ENCODE measurements at regions not wholly inside any gene's neighbourhood (a gene's known extent, or its start where the extent isn't known, plus 50 kb on each side); places are given as distances from the start of the nearest gene placed in this dataset.
"Not testable (repeated sequence)": the region's sequence is repeated elsewhere in the genome, so short reads cannot be mapped to it uniquely, and the experiment has no call there.

DNA sequence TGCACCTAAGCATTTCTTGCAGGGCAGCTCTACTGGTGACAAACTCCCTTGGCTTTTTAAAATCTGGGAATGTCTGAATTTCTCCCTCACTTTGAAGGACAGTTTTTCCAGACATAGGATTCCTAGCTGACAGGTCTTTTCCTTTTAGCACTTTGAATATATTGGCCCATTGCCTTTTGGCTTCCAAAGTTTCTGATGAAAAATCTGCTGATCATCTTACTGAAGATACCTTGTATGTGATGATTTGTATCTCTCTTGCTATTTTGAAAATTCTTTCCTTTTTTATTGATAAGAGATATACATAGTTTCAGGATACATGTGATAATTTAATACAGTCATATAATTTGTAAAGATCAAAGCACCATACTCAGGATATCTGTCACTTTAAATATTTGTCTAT lies 211.1 kb downstream of the ZIC5 start:
- H3K27me3 ChIP-seq, result no peaks in the 10 kb centered on the region
- no peak overlapping the region for H3K4me3 ChIP-seq
- DNase-seq, result no peak
- no peak overlapping the region for H3K27ac ChIP-seq
- no peaks in the 10 kb centered on the region for H3K9me3 ChIP-seq (replicated peaks)
- no peaks in the 10 kb centered on the region for H3K36me3 ChIP-seq
- H3K4me1 ChIP-seq, result no peaks in the 10 kb centered on the region

DNA sequence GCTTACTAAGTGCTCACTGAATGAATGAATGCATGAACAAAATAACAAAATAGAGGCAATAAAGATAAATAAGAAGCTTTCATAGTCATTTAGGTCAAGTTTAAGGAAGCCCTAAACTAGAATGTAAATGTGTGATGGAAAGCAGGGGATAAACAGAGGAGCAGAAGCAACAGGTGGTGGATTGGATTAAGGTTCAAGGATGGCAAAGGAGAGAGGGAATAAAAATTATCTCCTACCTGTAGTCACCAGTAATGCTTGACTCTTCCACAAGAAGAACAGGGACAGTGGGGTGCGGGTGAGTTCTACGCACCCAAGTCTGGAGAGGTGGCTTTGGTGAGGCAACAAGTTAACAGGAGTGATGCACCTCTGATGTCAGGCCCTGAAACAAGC lies 212.4 kb downstream of the ZIC5 start:
- no peak for DNase-seq
- Histone ChIP-seq H3K9me3 (replicated peaks) (no peaks in the 10 kb centered on the region), H3K27me3 (no peaks in the 10 kb centered on the region), H3K27ac (no peak overlapping the region), H3K36me3 (no peaks in the 10 kb centered on the region), H3K4me3 (no peak overlapping the region), H3K4me1 (no peaks in the 10 kb centered on the region)

DNA sequence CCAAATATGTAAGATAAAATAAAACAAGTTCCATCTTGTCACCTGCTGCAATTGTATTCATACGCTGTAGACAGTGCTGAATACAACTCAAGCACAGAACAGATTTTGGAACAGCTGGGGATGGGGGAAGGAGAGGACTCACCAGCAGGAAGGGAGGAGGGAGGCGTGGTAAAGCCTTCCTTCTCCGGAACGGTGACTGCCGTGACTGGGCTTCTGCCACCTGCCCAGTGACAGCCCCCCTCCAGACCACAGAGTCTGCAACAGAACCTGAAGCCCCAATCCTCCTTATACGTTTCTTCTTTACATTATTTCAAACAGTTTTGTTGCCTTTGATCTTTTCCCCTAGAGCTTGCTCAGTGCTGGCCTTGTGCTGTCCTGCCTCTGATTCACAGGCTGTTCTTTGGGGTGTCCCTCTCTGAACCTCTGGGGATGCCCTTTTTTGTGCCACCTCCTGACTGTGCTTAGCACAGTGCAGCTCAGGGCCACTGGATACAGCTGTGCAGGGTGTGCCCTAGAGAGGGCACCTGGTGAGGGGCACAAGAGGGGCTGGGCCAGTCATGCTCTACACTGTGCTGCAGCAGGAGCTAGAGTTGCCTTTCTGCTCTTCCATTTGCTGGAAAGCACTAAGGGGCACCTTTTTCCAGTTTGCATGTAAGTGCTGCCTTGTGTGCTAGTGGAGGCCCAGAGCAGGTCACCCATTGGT lies 213.0 kb downstream of the ZIC5 start:
- Histone ChIP-seq H3K9me3 (replicated peaks) (no peaks in the 10 kb centered on the region), H3K4me3 (no peak overlapping the region), H3K36me3 (no peaks in the 10 kb centered on the region), H3K4me1 (no peaks in the 10 kb centered on the region), H3K27ac (no peak overlapping the region), H3K27me3 (no peaks in the 10 kb centered on the region)
- DNase-seq, result no peak

DNA sequence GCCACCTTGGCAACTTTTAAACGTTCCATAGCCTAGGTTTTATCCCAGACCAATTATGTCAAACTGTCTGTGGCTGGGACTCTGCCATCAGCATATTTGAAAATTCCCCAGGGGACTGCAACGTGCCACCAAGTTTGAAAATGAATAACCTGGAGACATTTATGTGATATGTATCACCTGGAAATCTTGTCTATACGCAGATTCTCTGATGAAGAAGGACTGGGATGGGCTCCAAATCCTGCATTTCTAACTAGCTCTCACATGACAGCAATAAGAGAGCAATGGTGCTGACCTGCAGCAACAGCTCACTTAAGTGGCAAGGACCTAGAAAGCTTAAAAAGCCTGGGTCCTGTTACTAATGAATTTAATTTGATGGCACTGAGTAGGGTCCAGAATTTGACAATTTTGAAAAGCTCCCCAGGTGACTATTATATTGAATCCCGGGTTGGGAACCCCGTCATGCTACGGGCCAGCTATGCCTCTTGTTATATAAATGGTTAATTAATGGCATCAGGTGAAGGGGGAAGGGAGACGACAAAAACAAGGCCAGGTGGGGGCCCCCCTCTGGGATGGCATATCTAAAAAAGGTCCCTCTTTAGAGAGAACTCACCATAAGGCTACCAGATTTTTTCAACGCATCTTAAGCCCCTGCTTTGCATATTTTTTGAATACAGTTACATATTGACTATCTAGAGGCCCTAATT lies 213.7 kb downstream of the ZIC5 start:
- Histone ChIP-seq H3K27ac (no peak overlapping the region), H3K4me3 (no peak overlapping the region), H3K9me3 (replicated peaks) (no peaks in the 10 kb centered on the region), H3K4me1 (no peaks in the 10 kb centered on the region), H3K27me3 (no peaks in the 10 kb centered on the region), H3K36me3 (no peaks in the 10 kb centered on the region)
- no peak for DNase-seq

DNA sequence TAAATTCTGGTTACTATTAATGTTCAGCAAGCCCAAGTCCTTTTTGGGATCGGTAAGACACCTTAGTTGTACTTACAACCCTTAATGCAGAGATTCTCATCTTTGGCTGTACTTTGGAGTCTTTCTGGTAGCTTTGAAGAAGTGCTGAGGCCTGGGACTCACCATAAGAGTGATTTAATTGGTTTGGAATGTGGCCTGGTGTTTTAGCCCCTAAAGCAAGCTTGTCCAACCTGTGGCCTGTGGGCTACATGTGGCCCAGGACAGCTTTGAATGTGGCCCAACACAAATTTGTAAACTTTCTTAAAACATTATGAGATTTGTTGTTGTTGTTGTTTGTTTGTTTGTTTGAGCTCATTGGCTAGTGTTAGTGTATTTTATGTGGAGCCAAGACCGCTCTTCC lies 215.3 kb downstream of the ZIC5 start:
- Histone ChIP-seq H3K4me1 (no peaks in the 10 kb centered on the region), H3K27ac (no peak overlapping the region), H3K9me3 (replicated peaks) (no peaks in the 10 kb centered on the region), H3K27me3 (no peaks in the 10 kb centered on the region), H3K4me3 (no peak overlapping the region), H3K36me3 (no peaks in the 10 kb centered on the region)
- DNase-seq, result no peak

DNA sequence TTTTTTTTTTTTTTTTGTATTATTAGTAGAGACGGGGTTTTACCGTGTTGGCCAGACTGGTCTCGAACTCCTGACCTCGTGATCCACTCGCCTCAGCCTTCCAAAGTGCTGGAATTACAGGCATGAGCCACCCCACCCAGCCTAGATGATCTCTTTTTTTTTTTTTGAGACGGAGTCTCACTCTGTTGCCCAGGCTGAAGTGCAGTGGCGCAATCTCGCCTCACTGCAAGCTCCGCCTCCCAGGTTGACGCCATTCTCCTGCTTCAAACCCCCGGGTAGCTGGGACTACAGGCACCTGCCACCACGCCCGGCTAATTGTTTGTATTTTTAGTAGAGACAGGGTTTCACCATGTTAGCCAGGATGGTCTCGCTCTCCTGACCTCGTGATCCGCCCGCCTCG lies 216.8 kb downstream of the ZIC5 start:
- not testable (repeated sequence) for H3K27me3 ChIP-seq; DNase-seq; H3K27ac ChIP-seq; H3K4me3 ChIP-seq; H3K4me1 ChIP-seq; H3K36me3 ChIP-seq; H3K9me3 ChIP-seq (replicated peaks)

DNA sequence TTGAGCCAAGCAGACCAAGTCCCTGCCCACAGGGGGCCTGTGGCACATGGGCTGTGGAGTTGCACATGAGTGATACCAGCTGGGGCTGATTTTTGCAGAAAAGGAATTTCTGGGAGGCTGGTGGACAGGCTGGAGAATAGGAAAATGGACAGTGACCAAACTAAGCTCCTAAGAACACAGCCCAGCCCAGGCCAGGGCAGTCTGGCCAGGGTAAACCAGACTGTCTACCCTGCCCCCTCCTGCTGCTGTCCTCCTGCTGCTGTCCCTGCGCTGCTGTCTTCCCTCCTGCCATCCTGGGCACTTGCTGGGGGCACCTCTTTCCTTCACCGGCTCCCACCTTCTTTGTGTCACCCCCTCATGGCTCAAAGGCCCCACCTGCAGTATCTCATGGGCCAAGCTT lies 219.2 kb downstream of the ZIC5 start:
- no peaks in the 10 kb centered on the region for H3K36me3 ChIP-seq
- no peaks in the 10 kb centered on the region for H3K27me3 ChIP-seq
- no peak overlapping the region for H3K4me3 ChIP-seq
- no peak overlapping the region for H3K27ac ChIP-seq
- H3K9me3 ChIP-seq (replicated peaks), result no peaks in the 10 kb centered on the region
- H3K4me1 ChIP-seq, result no peaks in the 10 kb centered on the region
- DNase-seq, result no peak

DNA sequence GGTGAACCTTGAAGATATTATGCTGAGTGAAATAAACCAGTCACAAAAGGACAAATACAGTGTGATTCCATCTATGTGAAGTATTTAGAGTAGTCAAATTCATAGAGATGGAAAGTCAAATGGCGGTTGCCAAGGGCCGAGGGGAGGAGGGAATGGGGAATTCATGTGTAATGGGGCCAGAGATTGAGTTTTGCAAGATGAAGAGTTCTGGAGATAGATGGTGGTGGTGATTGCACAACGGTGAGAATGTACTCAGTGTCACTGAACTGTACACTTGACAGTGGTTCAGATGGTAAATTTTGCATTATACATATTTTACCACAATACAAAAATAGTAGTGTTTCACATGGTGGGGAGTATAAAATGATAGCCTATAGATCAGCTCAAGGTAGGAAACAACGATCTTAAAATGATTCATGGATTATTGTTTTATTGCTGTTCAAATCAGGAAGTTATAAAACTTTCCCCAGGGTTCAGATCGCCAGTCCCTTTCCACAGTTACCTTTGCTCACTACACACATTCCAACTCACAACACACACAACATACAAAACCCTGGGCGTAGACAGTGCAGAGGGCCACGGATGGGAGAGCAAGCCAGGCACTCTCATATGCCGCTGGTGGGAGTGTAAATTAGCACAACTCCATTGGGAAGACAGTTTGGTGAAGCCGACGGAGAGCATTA lies 219.9 kb downstream of the ZIC5 start:
- Histone ChIP-seq H3K4me1 (no peaks in the 10 kb centered on the region), H3K27me3 (no peaks in the 10 kb centered on the region), H3K36me3 (no peaks in the 10 kb centered on the region), H3K4me3 (no peak overlapping the region), H3K9me3 (replicated peaks) (no peaks in the 10 kb centered on the region), H3K27ac (no peak overlapping the region)
- no peak for DNase-seq

DNA sequence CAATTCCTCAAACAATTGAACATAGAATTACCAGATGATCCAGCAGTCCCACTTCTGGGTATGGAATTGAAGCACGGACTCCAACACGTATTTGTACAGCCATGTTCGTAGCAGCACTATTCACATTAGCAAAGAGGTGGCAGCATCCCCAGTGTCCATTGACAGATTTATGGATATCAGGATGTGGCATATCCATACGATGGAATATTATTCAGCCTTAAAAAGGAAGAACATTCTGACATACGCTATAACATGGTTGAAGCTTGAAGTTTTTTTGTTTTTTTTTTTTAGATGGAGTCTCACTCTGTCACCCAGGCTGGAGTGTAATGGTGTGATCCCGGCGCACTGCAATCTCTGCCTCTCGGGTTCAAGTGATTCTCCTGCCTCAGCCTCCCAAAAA lies 220.6 kb downstream of the ZIC5 start:
- no peak for DNase-seq
- Histone ChIP-seq H3K4me1 (no peaks in the 10 kb centered on the region), H3K9me3 (replicated peaks) (no peaks in the 10 kb centered on the region), H3K4me3 (no peak overlapping the region), H3K27me3 (no peaks in the 10 kb centered on the region), H3K27ac (no peak overlapping the region), H3K36me3 (no peaks in the 10 kb centered on the region)

DNA sequence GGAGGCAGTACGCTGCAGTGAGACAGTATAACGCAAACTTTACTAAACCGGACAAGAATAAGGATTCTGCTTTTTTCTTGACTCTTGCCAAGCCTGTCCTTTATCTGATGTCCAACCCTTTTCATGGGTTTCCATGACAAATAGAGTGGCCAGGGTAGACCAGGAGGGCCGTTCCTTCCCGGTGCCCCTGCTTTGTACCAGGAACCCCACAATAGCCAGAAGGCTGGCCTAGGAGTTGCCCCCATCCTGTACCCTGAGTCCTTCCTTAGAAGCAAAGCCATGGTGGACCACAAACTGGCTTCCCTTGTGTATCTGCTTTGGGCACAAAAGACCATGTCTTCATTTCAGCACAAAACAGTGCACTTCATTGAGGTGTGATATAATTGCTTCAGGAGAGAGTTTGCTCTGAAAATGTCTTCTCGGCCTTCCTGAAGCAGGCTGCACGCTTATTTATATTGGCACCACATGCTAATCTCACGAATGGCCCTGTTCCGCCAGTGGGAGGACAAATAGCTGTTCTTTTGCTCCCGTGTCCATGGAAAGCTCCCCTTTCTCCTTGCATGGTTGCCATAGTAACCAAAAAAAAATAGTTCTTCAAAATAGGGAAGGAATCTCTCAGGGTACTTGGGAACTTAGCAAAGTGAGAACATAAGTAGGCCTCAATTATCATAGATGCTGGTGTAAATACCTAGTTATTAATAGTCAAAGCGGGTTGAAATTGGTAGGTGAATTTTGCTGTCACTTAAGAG lies 222.1 kb downstream of the ZIC5 start:
- no peaks in the 10 kb centered on the region for H3K4me1 ChIP-seq
- no peaks in the 10 kb centered on the region for H3K36me3 ChIP-seq
- H3K27me3 ChIP-seq, result no peaks in the 10 kb centered on the region
- DNase-seq, result no peak
- H3K4me3 ChIP-seq, result no peak overlapping the region
- H3K9me3 ChIP-seq (replicated peaks), result no peaks in the 10 kb centered on the region
- H3K27ac ChIP-seq, result no peak overlapping the region

DNA sequence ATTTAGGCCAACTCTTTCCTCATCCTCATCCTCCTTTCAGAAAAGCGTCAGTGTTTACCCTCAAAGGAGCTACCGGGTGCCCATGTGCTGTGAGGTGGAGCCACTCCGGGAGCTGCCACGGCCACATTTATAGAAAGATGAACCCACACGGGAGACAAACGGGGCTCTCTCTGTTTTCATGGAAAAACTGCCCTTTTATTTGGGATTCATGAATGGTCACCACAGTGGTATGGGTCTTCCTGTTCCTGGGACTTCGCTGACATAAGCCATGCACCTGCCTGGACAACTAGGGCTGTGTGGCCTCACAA lies 224.2 kb downstream of the ZIC5 start:
- Histone ChIP-seq H3K27ac (no peak overlapping the region), H3K9me3 (replicated peaks) (no peaks in the 10 kb centered on the region), H3K27me3 (no peaks in the 10 kb centered on the region), H3K36me3 (no peaks in the 10 kb centered on the region), H3K4me3 (no peak overlapping the region), H3K4me1 (no peaks in the 10 kb centered on the region)
- DNase-seq, result no peak

DNA sequence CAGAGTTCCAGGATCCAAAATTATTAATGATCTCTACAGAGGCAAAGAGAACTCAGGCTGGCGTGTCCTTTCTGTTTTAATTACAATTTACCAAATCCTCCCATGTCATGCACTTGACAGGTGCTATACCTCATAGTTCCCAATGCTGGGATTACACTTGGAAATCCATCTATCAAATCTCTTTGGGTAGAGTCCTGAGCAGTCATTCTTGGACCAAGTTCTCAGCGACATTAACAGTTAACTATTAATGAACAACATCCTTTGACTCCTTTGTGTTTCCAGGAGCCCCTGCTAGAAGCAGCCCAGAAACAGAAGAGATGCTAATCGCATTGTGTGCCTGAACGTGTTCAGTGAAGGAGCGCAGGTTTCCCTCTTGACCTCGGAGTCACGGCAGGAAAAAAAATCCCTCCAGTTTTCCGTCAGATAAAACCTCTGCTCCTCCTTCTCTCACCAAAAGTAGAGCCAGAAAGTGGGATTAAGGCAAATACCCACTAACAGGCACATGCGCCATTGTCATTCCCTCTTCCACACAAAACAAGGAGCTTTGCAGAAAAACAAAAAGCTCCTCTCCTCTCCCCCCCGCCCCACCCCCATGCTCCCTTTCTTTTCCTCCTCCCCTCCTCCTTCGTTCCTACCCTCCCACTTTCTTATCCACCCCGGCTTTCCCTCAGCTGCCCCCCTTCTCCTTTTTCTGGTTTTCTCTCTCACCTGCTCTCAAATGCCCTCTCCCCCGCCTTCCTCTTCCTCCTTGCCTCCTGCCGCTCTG lies 224.7 kb downstream of the ZIC5 start:
- no peak overlapping the region for H3K27ac ChIP-seq
- no peaks in the 10 kb centered on the region for H3K36me3 ChIP-seq
- no peak overlapping the region for H3K4me3 ChIP-seq
- H3K4me1 ChIP-seq, result no peaks in the 10 kb centered on the region
- H3K27me3 ChIP-seq, result no peaks in the 10 kb centered on the region
- no peaks in the 10 kb centered on the region for H3K9me3 ChIP-seq (replicated peaks)
- DNase-seq, result no peak

DNA sequence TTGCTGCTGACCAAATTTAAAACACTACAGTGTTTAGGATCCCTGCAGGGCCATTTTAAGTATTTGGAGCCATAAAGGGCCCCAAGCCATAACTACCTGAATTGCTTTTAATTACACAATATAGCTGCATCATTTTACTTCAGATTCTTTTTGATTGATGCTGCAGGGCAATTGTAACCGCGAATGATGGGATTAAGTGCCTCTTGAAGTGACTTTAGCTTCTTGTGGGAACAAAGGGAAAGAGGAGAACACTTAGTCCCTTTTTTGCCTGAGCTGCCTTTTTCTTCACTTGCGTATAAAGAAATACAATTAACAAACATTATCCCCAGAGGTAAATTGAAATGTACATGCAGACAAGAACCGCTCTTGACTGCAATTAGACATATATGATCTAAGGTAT lies 228.5 kb downstream of the ZIC5 start:
- DNase-seq, result no peak
- H3K4me3 ChIP-seq, result no peak overlapping the region
- H3K27ac ChIP-seq, result no peak overlapping the region
- H3K4me1 ChIP-seq, result no peaks in the 10 kb centered on the region
- no peaks in the 10 kb centered on the region for H3K36me3 ChIP-seq
- no peaks in the 10 kb centered on the region for H3K27me3 ChIP-seq
- no peaks in the 10 kb centered on the region for H3K9me3 ChIP-seq (replicated peaks)

DNA sequence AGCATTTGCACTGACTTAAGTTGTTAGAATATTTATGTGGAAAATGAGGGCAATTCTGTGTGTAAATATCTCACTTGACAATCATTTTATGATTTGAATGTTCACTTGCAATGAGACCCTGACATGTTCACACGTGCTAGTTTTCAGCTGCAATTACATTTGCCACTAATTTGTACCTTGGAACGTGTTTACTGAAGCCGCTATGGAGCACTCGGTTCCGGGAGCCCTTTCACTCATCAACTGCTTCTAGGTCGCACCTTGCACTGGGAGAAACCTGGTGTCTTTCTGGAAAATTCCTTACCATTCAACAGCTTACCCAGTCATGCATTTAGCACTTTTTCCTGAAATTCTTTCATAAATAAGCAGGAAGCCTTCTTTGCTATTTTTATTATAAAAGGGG lies 229.6 kb downstream of the ZIC5 start:
- Histone ChIP-seq H3K9me3 (replicated peaks) (no peaks in the 10 kb centered on the region), H3K27me3 (no peaks in the 10 kb centered on the region), H3K4me1 (no peaks in the 10 kb centered on the region), H3K4me3 (no peak overlapping the region), H3K27ac (no peak overlapping the region), H3K36me3 (no peaks in the 10 kb centered on the region)
- no peak for DNase-seq

Measured in SJCRH30 (cell line).